SK-N-SH (cell line): ENCODE measurements at regions not wholly inside any gene's neighbourhood (a gene's known extent, or its start where the extent isn't known, plus 50 kb on each side); places are given as distances from the start of the nearest gene placed in this dataset.
A peak's percentile ranks its signal among the peaks of the same experiment; 100 is the strongest.

Source experiments
- FOXM1 ChIP-seq: IDR thresholded peaks from 2 replicates; pipeline ENCODE4 v1.4.0; 2012; ENCODE audit warnings: low read depth, mild to moderate bottlenecking
- MAX ChIP-seq: IDR thresholded peaks from 2 replicates; pipeline ENCODE4 v1.4.0; 2012; ENCODE audit warnings: low read depth
- NRF1 ChIP-seq: IDR thresholded peaks from 2 replicates; pipeline ENCODE4 v1.6.1; 2012; ENCODE audit warnings: low read depth, mild to moderate bottlenecking, low read length
- POLR2AphosphoS5 ChIP-seq: IDR thresholded peaks from 2 replicates; pipeline ENCODE4 v1.6.1; 2012; ENCODE audit warnings: low read depth, low read length
- RAD21 ChIP-seq: IDR thresholded peaks from 2 replicates; pipeline ENCODE4 v1.6.1; 2012; ENCODE audit warnings: mild to moderate bottlenecking, low read length
- TAF1 ChIP-seq: IDR thresholded peaks from 2 replicates; pipeline ENCODE4 v1.6.1; 2012; ENCODE audit warnings: low read depth, mild to moderate bottlenecking, low read length, moderate library complexity, borderline replicate concordance
- TF ChIP-seq, protein P1 (sequence below): IDR thresholded peaks from 2 replicates; pipeline ENCODE4 v1.6.1; 2012; ENCODE audit warnings: mild to moderate bottlenecking, low read depth, low read length, moderate library complexity
- TF ChIP-seq, protein P2 (sequence below): fragments of 200-600 bp; sonication (generic); IDR thresholded peaks from 2 replicates; pipeline ENCODE4 v1.6.1; 2017; ENCODE audit warnings: antibody characterized with exemption, mild to moderate bottlenecking, moderate library complexity

GRCh38 chr15:31435261-31435911, 108.8 kb downstream of the KLF13 start:
- TF ChIP-seq RAD21 = peak; percentile 94
- TF ChIP-seq MAX = no peak
- TF ChIP-seq, protein P1, sequence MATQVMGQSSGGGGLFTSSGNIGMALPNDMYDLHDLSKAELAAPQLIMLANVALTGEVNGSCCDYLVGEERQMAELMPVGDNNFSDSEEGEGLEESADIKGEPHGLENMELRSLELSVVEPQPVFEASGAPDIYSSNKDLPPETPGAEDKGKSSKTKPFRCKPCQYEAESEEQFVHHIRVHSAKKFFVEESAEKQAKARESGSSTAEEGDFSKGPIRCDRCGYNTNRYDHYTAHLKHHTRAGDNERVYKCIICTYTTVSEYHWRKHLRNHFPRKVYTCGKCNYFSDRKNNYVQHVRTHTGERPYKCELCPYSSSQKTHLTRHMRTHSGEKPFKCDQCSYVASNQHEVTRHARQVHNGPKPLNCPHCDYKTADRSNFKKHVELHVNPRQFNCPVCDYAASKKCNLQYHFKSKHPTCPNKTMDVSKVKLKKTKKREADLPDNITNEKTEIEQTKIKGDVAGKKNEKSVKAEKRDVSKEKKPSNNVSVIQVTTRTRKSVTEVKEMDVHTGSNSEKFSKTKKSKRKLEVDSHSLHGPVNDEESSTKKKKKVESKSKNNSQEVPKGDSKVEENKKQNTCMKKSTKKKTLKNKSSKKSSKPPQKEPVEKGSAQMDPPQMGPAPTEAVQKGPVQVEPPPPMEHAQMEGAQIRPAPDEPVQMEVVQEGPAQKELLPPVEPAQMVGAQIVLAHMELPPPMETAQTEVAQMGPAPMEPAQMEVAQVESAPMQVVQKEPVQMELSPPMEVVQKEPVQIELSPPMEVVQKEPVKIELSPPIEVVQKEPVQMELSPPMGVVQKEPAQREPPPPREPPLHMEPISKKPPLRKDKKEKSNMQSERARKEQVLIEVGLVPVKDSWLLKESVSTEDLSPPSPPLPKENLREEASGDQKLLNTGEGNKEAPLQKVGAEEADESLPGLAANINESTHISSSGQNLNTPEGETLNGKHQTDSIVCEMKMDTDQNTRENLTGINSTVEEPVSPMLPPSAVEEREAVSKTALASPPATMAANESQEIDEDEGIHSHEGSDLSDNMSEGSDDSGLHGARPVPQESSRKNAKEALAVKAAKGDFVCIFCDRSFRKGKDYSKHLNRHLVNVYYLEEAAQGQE = no peak
- TF ChIP-seq, protein P2, sequence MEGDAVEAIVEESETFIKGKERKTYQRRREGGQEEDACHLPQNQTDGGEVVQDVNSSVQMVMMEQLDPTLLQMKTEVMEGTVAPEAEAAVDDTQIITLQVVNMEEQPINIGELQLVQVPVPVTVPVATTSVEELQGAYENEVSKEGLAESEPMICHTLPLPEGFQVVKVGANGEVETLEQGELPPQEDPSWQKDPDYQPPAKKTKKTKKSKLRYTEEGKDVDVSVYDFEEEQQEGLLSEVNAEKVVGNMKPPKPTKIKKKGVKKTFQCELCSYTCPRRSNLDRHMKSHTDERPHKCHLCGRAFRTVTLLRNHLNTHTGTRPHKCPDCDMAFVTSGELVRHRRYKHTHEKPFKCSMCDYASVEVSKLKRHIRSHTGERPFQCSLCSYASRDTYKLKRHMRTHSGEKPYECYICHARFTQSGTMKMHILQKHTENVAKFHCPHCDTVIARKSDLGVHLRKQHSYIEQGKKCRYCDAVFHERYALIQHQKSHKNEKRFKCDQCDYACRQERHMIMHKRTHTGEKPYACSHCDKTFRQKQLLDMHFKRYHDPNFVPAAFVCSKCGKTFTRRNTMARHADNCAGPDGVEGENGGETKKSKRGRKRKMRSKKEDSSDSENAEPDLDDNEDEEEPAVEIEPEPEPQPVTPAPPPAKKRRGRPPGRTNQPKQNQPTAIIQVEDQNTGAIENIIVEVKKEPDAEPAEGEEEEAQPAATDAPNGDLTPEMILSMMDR = peak; percentile 66
- TF ChIP-seq POLR2AphosphoS5 = no peak
- TF ChIP-seq TAF1 = no peak
- no peak for TF ChIP-seq NRF1
- TF ChIP-seq FOXM1 = no peak
